MM.1S (cell line): ENCODE measurements at regions not wholly inside any gene's neighbourhood (a gene's known extent, or its start where the extent isn't known, plus 50 kb on each side); places are given as distances from the start of the nearest gene placed in this dataset.

ENCODE experiments used
- DNase-seq: peaks from one replicate; pipeline ENCODE4 v3.0.0-alpha.2; 2015
- H2AFZ ChIP-seq: fragments of 300-600 bp; sonication (generic); 2 replicates; pipeline ENCODE4 v1.6.0; 2016; ENCODE audit warnings: antibody characterized with exemption, low read length
- H3F3A ChIP-seq: fragments of 300-600 bp; sonication (generic); 2 replicates; pipeline ENCODE4 v1.6.1; 2016; ENCODE audit warnings: mild to moderate bottlenecking, antibody characterized with exemption, low read length, moderate library complexity, mixed read lengths; ENCODE audit not compliant: insufficient read depth
- H3K27ac ChIP-seq: fragments of 300-600 bp; sonication (generic); 2 replicates; pipeline ENCODE4 v1.5.1; 2016; ENCODE audit warnings: mild to moderate bottlenecking, low read length
- H3K27me3 ChIP-seq: fragments of 300-600 bp; sonication (generic); replicated peaks from 2 replicates; pipeline ENCODE4 v1.6.0; 2016; ENCODE audit warnings: low read length; ENCODE audit not compliant: insufficient read depth
- H3K36me3 ChIP-seq: fragments of 300-600 bp; sonication (generic); replicated peaks from 2 replicates; pipeline ENCODE4 v1.6.1; 2016; ENCODE audit warnings: mild to moderate bottlenecking, low read length, mixed read lengths; ENCODE audit not compliant: insufficient read depth
- H3K4me1 ChIP-seq: fragments of 300-600 bp; sonication (generic); 2 replicates; pipeline ENCODE4 v1.6.1; 2016; ENCODE audit warnings: low read length, mixed read lengths
- H3K4me2 ChIP-seq: fragments of 300-600 bp; sonication (generic); 2 replicates; pipeline ENCODE4 v1.6.0; 2016; ENCODE audit warnings: low read depth, low read length
- H3K4me3 ChIP-seq: fragments of 300-600 bp; sonication (generic); 2 replicates; pipeline ENCODE4 v1.5.1; 2016; ENCODE audit warnings: low read length, mixed read lengths
- H3K79me2 ChIP-seq: fragments of 300-600 bp; sonication (generic); 2 replicates; pipeline ENCODE4 v1.6.1; 2016; ENCODE audit warnings: mixed run types, low read length, mixed read lengths
- H3K9ac ChIP-seq: fragments of 300-600 bp; sonication (generic); 2 replicates; pipeline ENCODE4 v1.6.1; 2016; ENCODE audit warnings: low read length, mixed read lengths
- H3K9me2 ChIP-seq: fragments of 300-600 bp; sonication (generic); replicated peaks from 2 replicates; pipeline ENCODE4 v1.6.1; 2016; ENCODE audit warnings: mild to moderate bottlenecking, low read length, mixed read lengths; ENCODE audit not compliant: insufficient read depth
- H3K9me3 ChIP-seq: fragments of 300-600 bp; sonication (generic); replicated peaks from 2 replicates; pipeline ENCODE4 v1.6.1; 2016; ENCODE audit warnings: mild to moderate bottlenecking, low read length, mixed read lengths; ENCODE audit not compliant: insufficient read depth
- H4K20me1 ChIP-seq: fragments of 300-600 bp; sonication (generic); 2 replicates; pipeline ENCODE4 v1.6.1; 2016; ENCODE audit warnings: mild to moderate bottlenecking, low read length, moderate library complexity, mixed read lengths; ENCODE audit not compliant: insufficient read depth
- CTCF ChIP-seq: fragments of 300-600 bp; sonication (generic); IDR thresholded peaks from 2 replicates; pipeline ENCODE4 v1.5.1; 2016; ENCODE audit warnings: antibody characterized with exemption, low read length, mixed read lengths
- EZH2 ChIP-seq: fragments of 300-600 bp; sonication (generic); optimal IDR thresholded peaks from 2 replicates; pipeline ENCODE3; 2017; ENCODE audit warnings: low read depth, mild to moderate bottlenecking, antibody characterized with exemption, low read length, mixed read lengths
- EZH2phosphoT487 ChIP-seq: fragments of 300-600 bp; sonication (generic); IDR thresholded peaks from 2 replicates; pipeline ENCODE4 v1.6.1; 2018; ENCODE audit warnings: antibody characterized with exemption, low read length

DNA sequence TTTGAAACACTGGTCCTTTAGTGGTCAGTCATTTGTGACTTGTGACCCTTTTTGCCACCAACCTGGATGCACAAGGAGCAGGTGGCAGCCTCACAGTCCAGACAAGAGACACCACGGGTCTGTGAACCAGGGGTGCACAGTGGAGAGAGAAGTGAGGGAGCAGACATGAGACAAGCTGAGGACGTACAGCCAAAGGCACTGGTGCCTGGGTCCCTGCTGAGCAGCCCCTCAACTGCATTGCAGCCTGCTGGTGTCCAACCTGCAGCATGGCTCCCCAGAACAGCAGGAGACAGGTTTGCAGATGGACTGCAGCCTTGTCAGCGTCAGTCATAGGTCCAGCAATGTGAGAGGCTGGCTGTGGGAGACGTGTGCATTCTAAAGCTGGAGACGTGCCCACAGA is 124.2 kb upstream of the FSTL4 start:
- Histone ChIP-seq H3K9me3 (no peaks in the 10 kb centered on the region), H3K27me3 (no peaks in the 10 kb centered on the region), H3K4me1 (no peaks in the 10 kb centered on the region), H3K4me2 (no peak overlapping the region), H4K20me1 (no peaks in the 10 kb centered on the region), H2AFZ (no peak overlapping the region), H3K36me3 (no peaks in the 10 kb centered on the region), H3K27ac (no peak overlapping the region), H3K9ac (no peak overlapping the region), H3F3A (no peaks in the 10 kb centered on the region), H3K9me2 (no peaks in the 10 kb centered on the region), H3K79me2 (no peaks in the 10 kb centered on the region), H3K4me3 (no peak overlapping the region)
- DNase-seq: no peak
- TF ChIP-seq EZH2 (no peak), CTCF (no peak), EZH2phosphoT487 (no peak)

DNA sequence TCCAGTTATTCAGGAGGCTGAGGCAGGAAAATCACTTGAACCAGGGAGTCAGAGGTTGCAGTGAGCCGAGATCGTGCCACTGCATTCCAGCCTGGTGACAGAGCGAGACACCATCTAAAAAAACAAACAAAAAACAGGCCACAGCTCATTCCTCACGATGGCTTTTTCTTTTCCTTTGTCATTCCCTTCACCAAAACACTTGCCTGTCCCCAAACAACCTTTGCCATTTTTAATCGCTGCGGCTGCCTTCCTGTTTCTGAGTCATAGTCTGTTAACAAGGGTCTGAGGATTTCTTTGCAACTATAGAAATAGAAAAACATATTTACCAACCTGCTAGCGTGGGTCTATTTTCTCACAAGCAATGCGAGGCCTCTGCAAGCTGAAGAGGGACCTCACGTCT is 123.0 kb upstream of the FSTL4 start:
- Histone ChIP-seq H4K20me1 (no peaks in the 10 kb centered on the region), H3K27me3 (no peaks in the 10 kb centered on the region), H3K79me2 (no peaks in the 10 kb centered on the region), H3F3A (no peaks in the 10 kb centered on the region), H3K27ac (no peak overlapping the region), H2AFZ (no peak overlapping the region), H3K4me1 (no peaks in the 10 kb centered on the region), H3K9me2 (no peaks in the 10 kb centered on the region), H3K9ac (no peak overlapping the region), H3K9me3 (no peaks in the 10 kb centered on the region), H3K4me3 (no peak overlapping the region), H3K36me3 (no peaks in the 10 kb centered on the region), H3K4me2 (no peak overlapping the region)
- TF ChIP-seq EZH2phosphoT487: no peak
- TF ChIP-seq EZH2: no peak
- no peak for TF ChIP-seq CTCF
- DNase-seq: no peak

- TF ChIP-seq EZH2phosphoT487 (no peak), EZH2 (no peak), CTCF (no peak)
- no peak overlapping the region for H2AFZ ChIP-seq
These were observed 122.6 kb upstream of the FSTL4 start for GRCh38 chr5:133734916-133735315.

More at GRCh38 chr5:133734916-133735315, 122.6 kb upstream of the FSTL4 start:
- Histone ChIP-seq H3K36me3 (no peaks in the 10 kb centered on the region), H3K79me2 (no peaks in the 10 kb centered on the region), H3K4me3 (no peak overlapping the region), H3K9me2 (no peaks in the 10 kb centered on the region), H3K4me2 (no peak overlapping the region), H3K27ac (no peak overlapping the region), H3K9me3 (no peaks in the 10 kb centered on the region), H3K4me1 (no peaks in the 10 kb centered on the region), H3K9ac (no peak overlapping the region), H3F3A (no peaks in the 10 kb centered on the region), H4K20me1 (no peaks in the 10 kb centered on the region), H3K27me3 (no peaks in the 10 kb centered on the region)
- DNase-seq: no peak
